ENCODE measurements at regions not wholly inside any gene's neighbourhood (a gene's known extent, or its start where the extent isn't known, plus 50 kb on each side); places are given as distances from the start of the nearest gene placed in this dataset.

GRCh38 chr3:18795078-18795477, 353.2 kb upstream of the KCNH8 start:
- no peak for TF ChIP-seq POLR2A (IDR thresholded peaks at IDR 0.05)
- no peak for TF ChIP-seq CTCF (IDR thresholded peaks at IDR 0.05)
